Non-pigmented ciliary epithelial cell (primary cell): ENCODE measurements at regions not wholly inside any gene's neighbourhood (a gene's known extent, or its start where the extent isn't known, plus 50 kb on each side); places are given as distances from the start of the nearest gene placed in this dataset.

Experiments
- DNase-seq: peaks from one replicate; pipeline ENCODE4 v3.0.0-alpha.2; 2010; ENCODE audit warnings: low read depth

- DNase-seq: no peak
Measured at GRCh38 chr15:70347321-70348225, 249.9 kb upstream of the TLE3 start.

- no peak for DNase-seq
Measured at GRCh38 chr15:70345251-70346019, 247.7 kb upstream of the TLE3 start.

- no peak for DNase-seq
Measured at GRCh38 chr15:70344666-70345065, 246.9 kb upstream of the TLE3 start.

GRCh38 chr15:70343961-70344621, 246.4 kb upstream of the TLE3 start:
- DNase-seq: no peak

- DNase-seq: no peak
Measured at GRCh38 chr15:70342554-70343548, 245.1 kb upstream of the TLE3 start.

- DNase-seq: no peak
Measured at GRCh38 chr15:70342141-70342540, 244.4 kb upstream of the TLE3 start.

GRCh38 chr15:70341566-70341965, 243.8 kb upstream of the TLE3 start:
- DNase-seq: no peak

- DNase-seq: no peak
Measured at GRCh38 chr15:70340494-70340870, 242.8 kb upstream of the TLE3 start.

- DNase-seq: no peak
Measured at GRCh38 chr15:70339571-70340493, 242.1 kb upstream of the TLE3 start.

GRCh38 chr15:70337277-70338186, 239.8 kb upstream of the TLE3 start:
- no peak for DNase-seq

- no peak for DNase-seq
Measured at GRCh38 chr15:70336425-70337009, 238.8 kb upstream of the TLE3 start.

- DNase-seq: no peak
Measured at GRCh38 chr15:70334286-70334685, 236.6 kb upstream of the TLE3 start.

- no peak for DNase-seq
Measured at GRCh38 chr15:70329179-70329578, 231.5 kb upstream of the TLE3 start.

GRCh38 chr15:70328679-70329115, 231.0 kb upstream of the TLE3 start:
- DNase-seq: no peak

GRCh38 chr15:70327856-70328678, 230.3 kb upstream of the TLE3 start:
- DNase-seq: peak; percentile 75

- no peak for DNase-seq
Measured at GRCh38 chr15:70327328-70327855, 229.7 kb upstream of the TLE3 start.
